HEK293 (cell line): ENCODE measurements at regions not wholly inside any gene's neighbourhood (a gene's known extent, or its start where the extent isn't known, plus 50 kb on each side); places are given as distances from the start of the nearest gene placed in this dataset.
"Not testable (repeated sequence)": the region's sequence is repeated elsewhere in the genome, so short reads cannot be mapped to it uniquely, and the experiment has no call there.

ENCODE experiments used
- GLI2 ChIP-seq: fragments of 450-650 bp; formaldehyde crosslinking; IDR thresholded peaks from 2 replicates; pipeline ENCODE4; 2017; ENCODE audit warnings: missing biosample characterization, missing genetic modification characterization, low read depth, borderline replicate concordance
- GLI4 ChIP-seq: fragments of 450-650 bp; formaldehyde crosslinking; IDR thresholded peaks from 2 replicates; pipeline ENCODE4 v1.5.1; 2016; ENCODE audit warnings: missing biosample characterization, missing genetic modification characterization
- ZBTB10 ChIP-seq: fragments of 450-650 bp; formaldehyde crosslinking; IDR thresholded peaks from 2 replicates; pipeline ENCODE4 v1.5.1; 2016; ENCODE audit warnings: missing biosample characterization, missing genetic modification characterization
- ZNF335 ChIP-seq: fragments of 450-650 bp; formaldehyde crosslinking; conservative IDR thresholded peaks from 2 replicates; pipeline ENCODE4 v1.5.1; 2016; ENCODE audit warnings: missing biosample characterization, missing genetic modification characterization
- ZNF341 ChIP-seq: fragments of 450-650 bp; formaldehyde crosslinking; IDR thresholded peaks from 2 replicates; pipeline ENCODE4; 2016; ENCODE audit warnings: low read depth, missing biosample characterization, missing genetic modification characterization
- ZNF76 ChIP-seq: fragments of 450-650 bp; formaldehyde crosslinking; IDR thresholded peaks from 2 replicates; pipeline ENCODE4; 2016; ENCODE audit warnings: low read depth, missing biosample characterization, missing genetic modification characterization, borderline replicate concordance
- TF ChIP-seq, protein P1 (sequence below): fragments of 450-650 bp; formaldehyde crosslinking; IDR thresholded peaks from 2 replicates; pipeline ENCODE4 v1.5.1; 2016; ENCODE audit warnings: missing biosample characterization, missing genetic modification characterization

DNA sequence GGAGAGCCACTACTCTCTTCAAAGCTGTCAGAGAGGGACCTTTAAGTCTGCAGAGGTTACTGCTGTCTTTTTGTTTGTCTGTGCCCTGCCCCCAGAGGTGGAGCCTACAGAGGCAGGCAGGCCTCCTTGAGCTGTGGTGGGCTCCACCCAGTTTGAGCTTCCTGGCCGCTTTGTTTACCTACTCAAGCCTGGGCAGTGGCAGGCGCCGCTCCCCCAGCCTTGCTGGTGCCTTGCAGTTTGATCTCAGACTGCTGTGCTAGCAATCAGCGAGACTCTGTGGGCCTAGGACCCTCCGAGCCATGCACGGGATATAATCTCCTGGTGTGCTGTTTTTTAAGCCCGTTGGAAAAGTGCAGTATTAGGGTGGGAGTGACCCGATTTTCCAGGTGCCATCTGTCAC is 550.7 kb downstream of the RPL10L start:
- TF ChIP-seq, protein P1, sequence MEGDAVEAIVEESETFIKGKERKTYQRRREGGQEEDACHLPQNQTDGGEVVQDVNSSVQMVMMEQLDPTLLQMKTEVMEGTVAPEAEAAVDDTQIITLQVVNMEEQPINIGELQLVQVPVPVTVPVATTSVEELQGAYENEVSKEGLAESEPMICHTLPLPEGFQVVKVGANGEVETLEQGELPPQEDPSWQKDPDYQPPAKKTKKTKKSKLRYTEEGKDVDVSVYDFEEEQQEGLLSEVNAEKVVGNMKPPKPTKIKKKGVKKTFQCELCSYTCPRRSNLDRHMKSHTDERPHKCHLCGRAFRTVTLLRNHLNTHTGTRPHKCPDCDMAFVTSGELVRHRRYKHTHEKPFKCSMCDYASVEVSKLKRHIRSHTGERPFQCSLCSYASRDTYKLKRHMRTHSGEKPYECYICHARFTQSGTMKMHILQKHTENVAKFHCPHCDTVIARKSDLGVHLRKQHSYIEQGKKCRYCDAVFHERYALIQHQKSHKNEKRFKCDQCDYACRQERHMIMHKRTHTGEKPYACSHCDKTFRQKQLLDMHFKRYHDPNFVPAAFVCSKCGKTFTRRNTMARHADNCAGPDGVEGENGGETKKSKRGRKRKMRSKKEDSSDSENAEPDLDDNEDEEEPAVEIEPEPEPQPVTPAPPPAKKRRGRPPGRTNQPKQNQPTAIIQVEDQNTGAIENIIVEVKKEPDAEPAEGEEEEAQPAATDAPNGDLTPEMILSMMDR (tag by site-specific recombination) = not testable (repeated sequence)
- not testable (repeated sequence) for TF ChIP-seq GLI4 (tag by site-specific recombination); ZNF76; GLI2; ZNF341; ZNF335 (tag by site-specific recombination); ZBTB10 (tag by site-specific recombination)
